Astrocyte of the spinal cord (primary cell): ENCODE measurements at regions not wholly inside any gene's neighbourhood (a gene's known extent, or its start where the extent isn't known, plus 50 kb on each side); places are given as distances from the start of the nearest gene placed in this dataset.

Experiments used
- DNase-seq: peaks from one replicate; pipeline ENCODE4 v3.0.0; 2011; ENCODE audit warnings: low read depth, low spot score
- H3K4me3 ChIP-seq: 2 replicates; pipeline ENCODE4 v1.5.1; 2011; ENCODE audit warnings: low read depth, mild to moderate bottlenecking, low read length, moderate library complexity
- in situ Hi-C: cut with HindIII; loops from 2 replicates; pipeline ENCODE4 v1.10.0; 2017; ENCODE audit warnings: low sequenced_read_pairs
- TF ChIP-seq, protein P1 (sequence below): IDR thresholded peaks from 2 replicates; pipeline ENCODE4 v1.5.1; 2012; ENCODE audit warnings: low read depth, mild to moderate bottlenecking, low read length, inconsistent platforms

DNA sequence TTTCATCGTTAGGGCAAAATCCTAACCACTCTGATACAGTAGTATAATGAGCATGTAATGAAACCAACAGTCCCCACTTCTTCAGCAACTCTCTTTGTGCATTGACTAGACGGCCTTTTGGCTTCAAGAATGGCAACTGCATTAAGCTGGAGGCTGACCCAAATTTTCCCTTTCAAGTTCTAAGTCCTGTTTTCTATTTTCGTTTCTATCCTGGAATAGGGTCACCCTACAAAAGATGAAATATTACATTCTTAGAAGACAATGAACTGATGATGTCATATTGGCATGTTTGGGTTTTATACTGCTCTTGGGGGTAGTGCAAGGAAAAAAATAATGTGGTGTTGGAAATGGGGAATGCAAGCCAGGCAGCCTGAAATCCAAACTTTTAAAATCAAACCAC, 254.4 kb downstream of the ETAA1 start:
- TF ChIP-seq, protein P1, sequence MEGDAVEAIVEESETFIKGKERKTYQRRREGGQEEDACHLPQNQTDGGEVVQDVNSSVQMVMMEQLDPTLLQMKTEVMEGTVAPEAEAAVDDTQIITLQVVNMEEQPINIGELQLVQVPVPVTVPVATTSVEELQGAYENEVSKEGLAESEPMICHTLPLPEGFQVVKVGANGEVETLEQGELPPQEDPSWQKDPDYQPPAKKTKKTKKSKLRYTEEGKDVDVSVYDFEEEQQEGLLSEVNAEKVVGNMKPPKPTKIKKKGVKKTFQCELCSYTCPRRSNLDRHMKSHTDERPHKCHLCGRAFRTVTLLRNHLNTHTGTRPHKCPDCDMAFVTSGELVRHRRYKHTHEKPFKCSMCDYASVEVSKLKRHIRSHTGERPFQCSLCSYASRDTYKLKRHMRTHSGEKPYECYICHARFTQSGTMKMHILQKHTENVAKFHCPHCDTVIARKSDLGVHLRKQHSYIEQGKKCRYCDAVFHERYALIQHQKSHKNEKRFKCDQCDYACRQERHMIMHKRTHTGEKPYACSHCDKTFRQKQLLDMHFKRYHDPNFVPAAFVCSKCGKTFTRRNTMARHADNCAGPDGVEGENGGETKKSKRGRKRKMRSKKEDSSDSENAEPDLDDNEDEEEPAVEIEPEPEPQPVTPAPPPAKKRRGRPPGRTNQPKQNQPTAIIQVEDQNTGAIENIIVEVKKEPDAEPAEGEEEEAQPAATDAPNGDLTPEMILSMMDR: no peak
- H3K4me3 ChIP-seq: no peak overlapping the region
- in situ Hi-C loops: no loop called here
- no peak for DNase-seq

DNA sequence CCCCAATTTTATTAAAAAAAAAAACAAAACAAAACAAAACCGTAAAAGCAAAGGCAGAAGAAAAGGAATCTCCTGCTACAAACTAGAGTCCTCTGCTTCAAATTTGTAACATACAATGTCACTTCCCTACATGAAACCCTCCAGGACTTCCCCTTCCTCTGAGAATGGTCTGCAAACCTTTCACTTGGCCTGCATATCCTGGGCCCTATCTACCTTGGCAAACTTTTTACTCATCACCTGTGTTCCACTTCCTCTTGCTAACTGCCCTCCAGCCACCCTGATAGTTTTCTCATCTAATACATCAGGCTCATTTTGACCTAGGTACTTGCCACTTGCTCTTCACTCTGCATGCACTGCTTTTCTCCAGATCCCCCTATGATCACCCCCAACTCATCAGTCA, 255.5 kb downstream of the ETAA1 start:
- no peak for DNase-seq
- in situ Hi-C loops: no loop called here
- TF ChIP-seq, protein P1: no peak
- H3K4me3 ChIP-seq: no peak overlapping the region

DNA sequence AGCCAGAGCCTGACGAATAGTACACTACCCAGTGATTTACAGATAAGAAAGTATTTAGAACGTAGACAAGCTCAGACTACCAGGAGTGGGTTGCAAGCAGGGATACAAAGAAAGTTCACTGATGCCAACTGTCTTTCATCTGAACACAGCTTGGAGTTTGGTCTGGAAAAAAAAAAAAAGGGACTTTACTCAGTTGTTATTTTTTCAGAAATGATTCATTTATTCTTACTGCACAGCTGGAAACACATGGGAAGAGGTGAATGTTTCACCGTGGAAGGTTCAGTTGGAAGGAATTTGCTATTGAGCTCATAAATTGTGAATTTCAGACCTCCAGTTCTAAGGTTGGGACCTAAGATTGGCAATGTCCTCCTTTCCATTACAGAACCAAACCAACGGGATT, 259.7 kb downstream of the ETAA1 start:
- in situ Hi-C loops: no loop called here
- H3K4me3 ChIP-seq: no peak overlapping the region
- DNase-seq: peak; percentile 53
- TF ChIP-seq, protein P1: no peak

DNA sequence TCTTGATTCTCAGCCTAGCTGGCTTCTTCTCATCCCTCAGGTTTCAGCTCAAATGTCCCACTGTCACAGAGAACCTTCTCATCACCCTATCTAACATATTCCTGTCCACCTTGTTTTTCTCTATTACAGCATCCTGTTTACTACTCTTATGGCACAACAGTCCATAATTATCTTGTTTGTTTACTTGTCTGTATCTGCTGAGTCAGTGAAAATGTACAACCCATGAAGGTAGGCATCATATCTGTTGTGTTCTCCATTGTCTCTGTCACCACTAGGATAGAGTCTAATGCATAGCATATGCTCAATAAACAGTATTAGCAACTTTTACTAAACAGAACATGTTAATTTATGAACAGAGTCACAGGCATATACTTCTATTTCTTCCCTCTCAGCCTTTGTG, 261.7 kb downstream of the ETAA1 start:
- in situ Hi-C loops: no loop called here
- no peak overlapping the region for H3K4me3 ChIP-seq
- TF ChIP-seq, protein P1: no peak
- no peak for DNase-seq

DNA sequence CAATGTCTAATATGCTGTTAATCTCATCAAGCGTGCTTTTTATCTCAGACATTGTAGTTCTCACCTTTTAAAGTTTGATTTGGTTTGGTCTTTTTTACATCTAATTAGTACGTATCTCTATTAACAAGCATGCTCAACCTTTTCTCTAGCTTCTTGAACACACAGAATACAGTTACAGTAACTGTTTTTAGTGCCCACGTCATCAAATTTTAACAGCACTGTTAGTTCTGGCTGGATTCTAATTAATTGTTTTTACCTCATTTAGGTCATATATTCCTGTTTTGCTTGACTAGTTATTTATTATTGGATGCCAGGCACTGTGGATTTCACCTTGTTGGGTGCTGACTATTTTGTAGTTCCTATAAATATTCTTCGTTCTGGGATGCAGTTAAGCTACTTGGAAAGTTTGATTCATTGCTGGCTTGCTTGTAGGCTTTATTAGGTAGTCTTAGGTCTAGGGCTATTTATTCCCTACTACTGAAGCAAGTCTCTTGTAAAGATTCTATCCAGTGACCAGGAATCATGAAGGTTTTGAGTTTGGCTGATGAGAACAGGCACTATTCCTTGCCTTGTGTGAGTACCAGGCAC, 263.0 kb downstream of the ETAA1 start:
- in situ Hi-C loops: no loop called here
- TF ChIP-seq, protein P1: no peak
- DNase-seq: no peak
- H3K4me3 ChIP-seq: no peak overlapping the region

DNA sequence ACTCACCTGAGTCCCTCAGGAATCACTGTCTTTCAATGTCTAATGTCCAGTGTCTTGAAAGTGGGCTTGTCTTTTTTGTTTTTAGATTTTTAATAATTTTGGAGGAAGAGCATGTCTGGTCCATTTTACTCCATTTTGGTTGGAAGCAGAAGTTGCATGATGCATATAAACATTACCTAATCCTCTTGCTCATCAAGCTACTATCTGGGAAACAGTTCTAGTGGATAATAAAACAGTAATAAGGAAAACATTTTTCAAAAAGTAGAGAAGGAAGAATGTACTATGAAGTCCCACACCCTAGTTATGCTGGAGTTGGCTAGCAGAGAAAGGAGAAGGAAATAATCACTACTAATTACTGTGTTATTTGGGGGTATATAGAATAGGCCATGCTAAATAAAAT, 263.7 kb downstream of the ETAA1 start:
- in situ Hi-C loops: no loop called here
- no peak for DNase-seq
- TF ChIP-seq, protein P1: no peak
- no peak overlapping the region for H3K4me3 ChIP-seq

DNA sequence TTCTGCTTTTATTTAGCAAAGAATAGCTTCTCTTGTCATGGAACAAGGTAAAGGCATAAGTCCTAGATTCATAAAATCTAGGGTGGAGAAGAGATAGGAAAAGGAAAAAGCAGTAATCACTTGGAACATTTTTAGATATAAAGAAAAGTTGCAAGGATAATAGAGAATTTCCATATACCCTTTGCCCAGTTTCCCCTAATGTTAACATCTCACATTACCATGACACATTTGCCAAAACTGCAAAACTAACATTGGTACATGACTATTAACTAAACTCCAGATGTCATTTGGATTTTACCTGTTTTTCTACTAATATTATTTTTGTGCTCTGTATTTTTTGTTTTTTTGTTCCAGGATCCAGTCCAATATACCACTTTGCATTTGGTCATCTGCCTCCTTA, 265.1 kb downstream of the ETAA1 start:
- TF ChIP-seq, protein P1: no peak
- DNase-seq: no peak
- H3K4me3 ChIP-seq: no peak overlapping the region
- in situ Hi-C loops: no loop called here
